ENCODE measurements at regions not wholly inside any gene's neighbourhood (a gene's known extent, or its start where the extent isn't known, plus 50 kb on each side); places are given as distances from the start of the nearest gene placed in this dataset.

DNA sequence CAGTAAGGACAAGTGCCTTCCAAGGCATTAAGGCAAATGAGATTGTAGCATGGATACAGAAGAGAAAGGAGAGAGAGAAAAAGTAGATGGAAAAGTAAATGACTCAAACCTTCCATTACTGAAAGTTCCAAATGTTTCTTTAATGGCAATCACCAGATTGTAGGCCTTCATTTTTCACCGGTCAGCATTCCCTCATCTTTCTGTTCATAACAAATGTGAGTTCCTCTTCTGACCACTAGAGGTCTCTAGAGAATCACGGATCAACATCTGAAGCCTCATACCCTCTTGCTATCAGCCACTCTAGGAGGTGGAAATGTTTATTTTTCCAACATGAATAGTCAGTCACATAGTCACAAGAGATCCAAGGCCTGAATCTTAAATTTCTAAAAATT lies 73.6 kb upstream of the RPS23 start (continued):
- TF ChIP-seq, protein P1, sequence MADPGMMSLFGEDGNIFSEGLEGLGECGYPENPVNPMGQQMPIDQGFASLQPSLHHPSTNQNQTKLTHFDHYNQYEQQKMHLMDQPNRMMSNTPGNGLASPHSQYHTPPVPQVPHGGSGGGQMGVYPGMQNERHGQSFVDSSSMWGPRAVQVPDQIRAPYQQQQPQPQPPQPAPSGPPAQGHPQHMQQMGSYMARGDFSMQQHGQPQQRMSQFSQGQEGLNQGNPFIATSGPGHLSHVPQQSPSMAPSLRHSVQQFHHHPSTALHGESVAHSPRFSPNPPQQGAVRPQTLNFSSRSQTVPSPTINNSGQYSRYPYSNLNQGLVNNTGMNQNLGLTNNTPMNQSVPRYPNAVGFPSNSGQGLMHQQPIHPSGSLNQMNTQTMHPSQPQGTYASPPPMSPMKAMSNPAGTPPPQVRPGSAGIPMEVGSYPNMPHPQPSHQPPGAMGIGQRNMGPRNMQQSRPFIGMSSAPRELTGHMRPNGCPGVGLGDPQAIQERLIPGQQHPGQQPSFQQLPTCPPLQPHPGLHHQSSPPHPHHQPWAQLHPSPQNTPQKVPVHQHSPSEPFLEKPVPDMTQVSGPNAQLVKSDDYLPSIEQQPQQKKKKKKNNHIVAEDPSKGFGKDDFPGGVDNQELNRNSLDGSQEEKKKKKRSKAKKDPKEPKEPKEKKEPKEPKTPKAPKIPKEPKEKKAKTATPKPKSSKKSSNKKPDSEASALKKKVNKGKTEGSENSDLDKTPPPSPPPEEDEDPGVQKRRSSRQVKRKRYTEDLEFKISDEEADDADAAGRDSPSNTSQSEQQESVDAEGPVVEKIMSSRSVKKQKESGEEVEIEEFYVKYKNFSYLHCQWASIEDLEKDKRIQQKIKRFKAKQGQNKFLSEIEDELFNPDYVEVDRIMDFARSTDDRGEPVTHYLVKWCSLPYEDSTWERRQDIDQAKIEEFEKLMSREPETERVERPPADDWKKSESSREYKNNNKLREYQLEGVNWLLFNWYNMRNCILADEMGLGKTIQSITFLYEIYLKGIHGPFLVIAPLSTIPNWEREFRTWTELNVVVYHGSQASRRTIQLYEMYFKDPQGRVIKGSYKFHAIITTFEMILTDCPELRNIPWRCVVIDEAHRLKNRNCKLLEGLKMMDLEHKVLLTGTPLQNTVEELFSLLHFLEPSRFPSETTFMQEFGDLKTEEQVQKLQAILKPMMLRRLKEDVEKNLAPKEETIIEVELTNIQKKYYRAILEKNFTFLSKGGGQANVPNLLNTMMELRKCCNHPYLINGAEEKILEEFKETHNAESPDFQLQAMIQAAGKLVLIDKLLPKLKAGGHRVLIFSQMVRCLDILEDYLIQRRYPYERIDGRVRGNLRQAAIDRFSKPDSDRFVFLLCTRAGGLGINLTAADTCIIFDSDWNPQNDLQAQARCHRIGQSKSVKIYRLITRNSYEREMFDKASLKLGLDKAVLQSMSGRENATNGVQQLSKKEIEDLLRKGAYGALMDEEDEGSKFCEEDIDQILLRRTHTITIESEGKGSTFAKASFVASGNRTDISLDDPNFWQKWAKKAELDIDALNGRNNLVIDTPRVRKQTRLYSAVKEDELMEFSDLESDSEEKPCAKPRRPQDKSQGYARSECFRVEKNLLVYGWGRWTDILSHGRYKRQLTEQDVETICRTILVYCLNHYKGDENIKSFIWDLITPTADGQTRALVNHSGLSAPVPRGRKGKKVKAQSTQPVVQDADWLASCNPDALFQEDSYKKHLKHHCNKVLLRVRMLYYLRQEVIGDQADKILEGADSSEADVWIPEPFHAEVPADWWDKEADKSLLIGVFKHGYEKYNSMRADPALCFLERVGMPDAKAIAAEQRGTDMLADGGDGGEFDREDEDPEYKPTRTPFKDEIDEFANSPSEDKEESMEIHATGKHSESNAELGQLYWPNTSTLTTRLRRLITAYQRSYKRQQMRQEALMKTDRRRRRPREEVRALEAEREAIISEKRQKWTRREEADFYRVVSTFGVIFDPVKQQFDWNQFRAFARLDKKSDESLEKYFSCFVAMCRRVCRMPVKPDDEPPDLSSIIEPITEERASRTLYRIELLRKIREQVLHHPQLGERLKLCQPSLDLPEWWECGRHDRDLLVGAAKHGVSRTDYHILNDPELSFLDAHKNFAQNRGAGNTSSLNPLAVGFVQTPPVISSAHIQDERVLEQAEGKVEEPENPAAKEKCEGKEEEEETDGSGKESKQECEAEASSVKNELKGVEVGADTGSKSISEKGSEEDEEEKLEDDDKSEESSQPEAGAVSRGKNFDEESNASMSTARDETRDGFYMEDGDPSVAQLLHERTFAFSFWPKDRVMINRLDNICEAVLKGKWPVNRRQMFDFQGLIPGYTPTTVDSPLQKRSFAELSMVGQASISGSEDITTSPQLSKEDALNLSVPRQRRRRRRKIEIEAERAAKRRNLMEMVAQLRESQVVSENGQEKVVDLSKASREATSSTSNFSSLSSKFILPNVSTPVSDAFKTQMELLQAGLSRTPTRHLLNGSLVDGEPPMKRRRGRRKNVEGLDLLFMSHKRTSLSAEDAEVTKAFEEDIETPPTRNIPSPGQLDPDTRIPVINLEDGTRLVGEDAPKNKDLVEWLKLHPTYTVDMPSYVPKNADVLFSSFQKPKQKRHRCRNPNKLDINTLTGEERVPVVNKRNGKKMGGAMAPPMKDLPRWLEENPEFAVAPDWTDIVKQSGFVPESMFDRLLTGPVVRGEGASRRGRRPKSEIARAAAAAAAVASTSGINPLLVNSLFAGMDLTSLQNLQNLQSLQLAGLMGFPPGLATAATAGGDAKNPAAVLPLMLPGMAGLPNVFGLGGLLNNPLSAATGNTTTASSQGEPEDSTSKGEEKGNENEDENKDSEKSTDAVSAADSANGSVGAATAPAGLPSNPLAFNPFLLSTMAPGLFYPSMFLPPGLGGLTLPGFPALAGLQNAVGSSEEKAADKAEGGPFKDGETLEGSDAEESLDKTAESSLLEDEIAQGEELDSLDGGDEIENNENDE (IDR thresholded peaks at IDR 0.05; ENCODE audit: insufficient replicate concordance, low read length), result no peak
- TF ChIP-seq, protein P2, sequence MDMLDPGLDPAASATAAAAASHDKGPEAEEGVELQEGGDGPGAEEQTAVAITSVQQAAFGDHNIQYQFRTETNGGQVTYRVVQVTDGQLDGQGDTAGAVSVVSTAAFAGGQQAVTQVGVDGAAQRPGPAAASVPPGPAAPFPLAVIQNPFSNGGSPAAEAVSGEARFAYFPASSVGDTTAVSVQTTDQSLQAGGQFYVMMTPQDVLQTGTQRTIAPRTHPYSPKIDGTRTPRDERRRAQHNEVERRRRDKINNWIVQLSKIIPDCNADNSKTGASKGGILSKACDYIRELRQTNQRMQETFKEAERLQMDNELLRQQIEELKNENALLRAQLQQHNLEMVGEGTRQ (IDR thresholded peaks at IDR 0.05; ENCODE audit: low read length), result no peak
- TF ChIP-seq RAD21 (IDR thresholded peaks at IDR 0.05 in 1 of 2, conservative IDR thresholded peaks at IDR 0.05 in 1 of 2; ENCODE audit: low read depth in 2 of 2, low read length in 2 of 2) (peak; percentile 90 to 92), TCF12 (IDR thresholded peaks at IDR 0.05; ENCODE audit: low read depth, low read length) (no peak), SIX5 (IDR thresholded peaks at IDR 0.05; ENCODE audit: low read depth, low read length) (no peak), TBP (IDR thresholded peaks at IDR 0.05; ENCODE audit: low read depth, low read length) (no peak), MAFK (IDR thresholded peaks at IDR 0.05; ENCODE audit: low read depth, low read length) (0 out of 2 replicates have a peak, but pooled peaks have one; percentile 42), ZNF274 (IDR thresholded peaks at IDR 0.05; ENCODE audit: borderline replicate concordance, extremely low read depth, low read length) (no peak)

All from H1 (cell line).